CD4-positive, alpha-beta T cell (primary cell): ENCODE measurements at regions not wholly inside any gene's neighbourhood (a gene's known extent, or its start where the extent isn't known, plus 50 kb on each side); places are given as distances from the start of the nearest gene placed in this dataset.

Source experiments
- ATAC-seq: fragments of 200-7000 bp; cut with Tn5 transposase; one replicate; pipeline ENCODE4 v1.10.0; 2022; ENCODE audit warnings: mild to moderate bottlenecking; ENCODE audit not compliant: poor library complexity
- CTCF ChIA-PET: fragments of 350-600 bp; sonication (Branson Sonifier 250); formaldehyde crosslinking; loops from one replicate; lab custom pipeline; 2021; ENCODE audit warnings: antibody characterized with exemption, inconsistent platforms; lab: Charles Lee
- POLR2A ChIA-PET: fragments of 350-600 bp; sonication (Branson Sonifier 250); formaldehyde crosslinking; loops from one replicate; lab custom pipeline; 2021; ENCODE audit warnings: antibody characterized with exemption, inconsistent platforms; lab: Charles Lee
- DNase-seq, 14 experiments: peaks; one replicate each; pipeline ENCODE4 v3.0.0-alpha.2; 2013 to 2020; ENCODE audit warnings: mixed read lengths in 2 of 14
- H3K27ac ChIP-seq, 2 donors: one replicate each; pipeline versions ENCODE4 v1.5.1 to v1.7.0; 2013; ENCODE audit warnings: low read length in 2 of 2, low read depth in 1 of 2, mild to moderate bottlenecking in 1 of 2
- H3K27me3 ChIP-seq, 2 experiments: 1 replicate in 1 of 2; 2 replicates in 1 of 2; pipeline versions ENCODE4 v1.6.1 to v1.7.0; 2013; ENCODE audit warnings: low read length in 2 of 2, control low read depth in 1 of 2, mild to moderate bottlenecking in 1 of 2, moderate library complexity in 1 of 2; ENCODE audit not compliant: insufficient read depth in 2 of 2, control insufficient read depth in 1 of 2
- H3K36me3 ChIP-seq: one replicate; pipeline ENCODE4 v1.6.1; 2013; ENCODE audit warnings: low read length, control low read depth; ENCODE audit not compliant: insufficient read depth
- H3K4me1 ChIP-seq: one replicate; pipeline ENCODE4 v1.6.1; 2013; ENCODE audit warnings: low read length, control low read depth; ENCODE audit not compliant: insufficient read depth
- H3K4me3 ChIP-seq: one replicate; pipeline ENCODE4 v1.5.1; 2013; ENCODE audit warnings: mild to moderate bottlenecking, low read length, moderate library complexity
- H3K9me3 ChIP-seq, 2 experiments: 1 replicate in 1 of 2; 2 replicates in 1 of 2; pipeline versions ENCODE4 v1.6.1 to v1.7.0; 2013; ENCODE audit warnings: low read length in 2 of 2, mild to moderate bottlenecking in 2 of 2, control low read depth in 1 of 2, moderate library complexity in 1 of 2; ENCODE audit not compliant: control insufficient read depth in 1 of 2, insufficient read depth in 1 of 2
- H3K27ac Mint-ChIP-seq: one replicate; pipeline ENCODE4 v1.8.0; 2020; ENCODE audit warnings: mixed read lengths
- H3K27me3 Mint-ChIP-seq: one replicate; pipeline ENCODE4 v1.8.0; 2021; ENCODE audit warnings: mixed read lengths
- H3K36me3 Mint-ChIP-seq: one replicate; pipeline ENCODE4 v1.8.0; 2021; ENCODE audit warnings: low read depth, mixed read lengths
- H3K4me1 Mint-ChIP-seq: one replicate; pipeline ENCODE4 v1.8.0; 2021; ENCODE audit warnings: low read depth, mixed read lengths
- H3K4me3 Mint-ChIP-seq: one replicate; pipeline ENCODE4 v1.8.0; 2020; ENCODE audit warnings: mild to moderate bottlenecking, mixed read lengths
- H3K9me3 Mint-ChIP-seq: one replicate; pipeline ENCODE4 v1.8.0; 2020; ENCODE audit warnings: mixed read lengths
- CTCF ChIP-seq: fragments of 200-600 bp; IDR thresholded peaks from one replicate; pipeline ENCODE4 v1.8.0; 2022; ENCODE audit warnings: antibody characterized with exemption, mild to moderate bottlenecking
- intact Hi-C, 2 experiments: fragments of 100-400 bp; cut with DNase I in 1 of 2; cut with micrococcal nuclease in 1 of 2; formaldehyde crosslinking; loops; one replicate each; pipeline versions ENCODE4 v1.15.1 to v1.9.0; 2023 to 2025; cut with DNase I, micrococcal nuclease

DNA sequence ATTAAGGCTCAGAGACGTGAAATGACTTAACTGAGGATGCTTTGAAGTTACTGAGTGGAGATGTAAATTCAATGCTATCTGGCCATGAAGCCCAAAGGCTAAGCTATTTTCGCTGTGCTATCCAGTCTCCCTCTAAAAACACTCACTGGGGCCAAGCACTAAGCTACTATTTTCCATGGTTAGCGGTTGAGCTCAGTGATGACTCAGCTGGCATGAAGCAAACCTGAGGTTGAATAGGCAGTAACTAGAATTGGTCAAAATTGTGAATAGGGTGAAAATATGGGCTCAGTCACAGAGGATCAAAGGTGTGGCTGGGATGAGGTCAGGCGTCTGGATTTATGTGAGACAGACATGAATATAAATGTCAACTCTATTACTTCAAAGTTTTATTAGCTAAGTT is 564.2 kb upstream of the KIRREL3 start:
- no peaks in the 10 kb centered on the region for H3K36me3 Mint-ChIP-seq
- no peak overlapping the region for H3K4me3 Mint-ChIP-seq
- Histone ChIP-seq H3K4me1 (no peaks in the 10 kb centered on the region), H3K4me3 (no peak overlapping the region), H3K36me3 (no peaks in the 10 kb centered on the region), H3K27me3 (no peaks in the 10 kb centered on the region), H3K27ac (no peak overlapping the region), H3K9me3 (no peaks in the 10 kb centered on the region)
- ChIA-PET POLR2A (no interaction called here), CTCF (no interaction called here)
- no peaks in the 10 kb centered on the region for H3K4me1 Mint-ChIP-seq
- intact Hi-C loops, result no loop called here
- DNase-seq (no peak), ATAC-seq (no peak)
- TF ChIP-seq CTCF, result no peak
- no peaks in the 10 kb centered on the region for H3K9me3 Mint-ChIP-seq
- H3K27ac Mint-ChIP-seq, result no peak overlapping the region
- no peaks in the 10 kb centered on the region for H3K27me3 Mint-ChIP-seq

DNA sequence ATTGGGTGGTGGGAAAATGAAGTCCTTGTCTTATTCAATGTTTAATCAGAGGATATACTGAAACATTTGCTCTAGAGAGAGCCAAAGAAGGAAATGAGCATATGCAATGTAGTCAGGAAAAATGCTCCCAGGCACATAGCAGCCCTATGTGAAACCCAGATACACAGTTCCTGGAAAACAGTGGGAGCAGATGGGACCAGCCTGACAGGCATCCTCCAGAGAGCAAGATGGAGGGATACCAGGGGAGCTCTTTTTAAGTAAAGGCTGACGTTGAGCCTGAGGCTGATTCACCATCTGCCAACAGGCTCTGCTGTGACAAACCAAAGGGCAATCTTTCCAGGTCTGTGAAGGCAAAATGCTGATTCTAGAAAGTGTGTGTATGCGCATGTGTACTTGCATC is 559.4 kb upstream of the KIRREL3 start:
- Mint-ChIP-seq H3K4me1 (no peaks in the 10 kb centered on the region), H3K27ac (no peak overlapping the region), H3K36me3 (no peaks in the 10 kb centered on the region), H3K4me3 (no peak overlapping the region), H3K9me3 (no peaks in the 10 kb centered on the region), H3K27me3 (no peaks in the 10 kb centered on the region)
- intact Hi-C loops, result no loop called here
- ChIA-PET CTCF (no interaction called here), POLR2A (no interaction called here)
- H3K9me3 ChIP-seq, result no peaks in the 10 kb centered on the region
- TF ChIP-seq CTCF, result no peak
- no peaks in the 10 kb centered on the region for H3K4me1 ChIP-seq
- H3K36me3 ChIP-seq, result no peaks in the 10 kb centered on the region
- H3K27ac ChIP-seq, result no peak overlapping the region
- H3K27me3 ChIP-seq, result no peaks in the 10 kb centered on the region
- H3K4me3 ChIP-seq, result no peak overlapping the region
- ATAC-seq (no peak), DNase-seq (no peak)

DNA sequence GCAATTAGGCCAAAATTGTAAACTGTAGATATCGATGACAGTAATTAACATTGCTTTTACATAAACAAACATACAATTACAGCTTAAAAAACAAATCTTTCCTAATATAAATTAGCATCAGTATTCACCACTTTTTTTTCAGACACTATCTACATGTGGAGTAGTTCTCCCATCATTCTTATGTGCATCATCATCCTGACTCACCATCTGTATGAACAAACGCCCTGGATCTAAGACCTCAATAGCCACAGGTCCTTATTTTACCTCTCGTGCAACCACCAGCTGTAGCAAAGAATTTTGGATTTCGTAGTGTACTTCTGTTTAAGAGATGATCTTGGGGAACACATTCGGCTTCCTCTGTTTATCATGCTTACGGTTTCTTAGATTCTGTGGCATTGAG is 551.9 kb upstream of the KIRREL3 start:
- no peak overlapping the region for H3K27ac Mint-ChIP-seq
- Histone ChIP-seq H3K4me3 (no peak overlapping the region), H3K27me3 (no peaks in the 10 kb centered on the region), H3K27ac (no peak overlapping the region), H3K4me1 (no peaks in the 10 kb centered on the region), H3K9me3 (no peaks in the 10 kb centered on the region), H3K36me3 (no peaks in the 10 kb centered on the region)
- H3K9me3 Mint-ChIP-seq, result no peaks in the 10 kb centered on the region
- no peaks in the 10 kb centered on the region for H3K36me3 Mint-ChIP-seq
- H3K4me1 Mint-ChIP-seq, result no peaks in the 10 kb centered on the region
- ATAC-seq, result no peak
- intact Hi-C loops, result no loop called here
- no peak for TF ChIP-seq CTCF
- no peak overlapping the region for H3K4me3 Mint-ChIP-seq
- ChIA-PET POLR2A (no interaction called here), CTCF (no interaction called here)
- H3K27me3 Mint-ChIP-seq, result no peaks in the 10 kb centered on the region
- no peak for DNase-seq
